ENCODE measurements at regions not wholly inside any gene's neighbourhood (a gene's known extent, or its start where the extent isn't known, plus 50 kb on each side); places are given as distances from the start of the nearest gene placed in this dataset.

- peaks cover 38% of the 10 kb centered on the region for H3K79me1 ChIP-seq (ENCODE audit: low read length)
- no peak overlapping the region for H2BK12ac ChIP-seq (ENCODE audit: low read length)
- H3K4me3 ChIP-seq (ENCODE audit: low read depth, low read length): no peak overlapping the region
- H2AFZ ChIP-seq (ENCODE audit: insufficient read depth, low read length, poor library complexity): no peak overlapping the region
- H4K12ac ChIP-seq (ENCODE audit: low read depth, low read length): no peak overlapping the region
- H3K14ac ChIP-seq (ENCODE audit: low read length): no peak overlapping the region
- H4K8ac ChIP-seq (ENCODE audit: low read depth, low read length): no peak overlapping the region
- no CpG with 5 or more reads among the region's 2 CpGs for WGBS (ENCODE audit: extremely low coverage, insufficient coverage, insufficient read length)
- H4K91ac ChIP-seq (ENCODE audit: low read depth, low read length): no peak overlapping the region
- peak overlapping the region; percentile 72 for H3K27ac ChIP-seq (ENCODE audit: low read depth, low read length)
- H3K4me1 ChIP-seq (ENCODE audit: control insufficient read depth in 1 of 2, insufficient read depth in 2 of 2, low read length in 2 of 2): peaks cover 14 to 18% of the 10 kb centered on the region in 2 experiments
- no peak overlapping the region for H3K18ac ChIP-seq (ENCODE audit: low read length)
- no peaks in the 10 kb centered on the region for H3K9me3 ChIP-seq (ENCODE audit: insufficient read depth, low read depth, low read length)
- no peak overlapping the region for H3K9ac ChIP-seq (ENCODE audit: low read length)
- peaks cover 5% of the 10 kb centered on the region for H3K79me2 ChIP-seq (ENCODE audit: control insufficient read depth, insufficient read depth, low read length, poor library complexity)
- peak; percentile 49 to 84 for DNase-seq
- H2BK5ac ChIP-seq (ENCODE audit: low read depth, low read length, poor library complexity): no peak overlapping the region
- H3K4ac ChIP-seq (ENCODE audit: low read depth, low read length): no peak overlapping the region
- H2BK120ac ChIP-seq (ENCODE audit: insufficient read depth, low read length, poor library complexity): no peak overlapping the region
- H3K36me3 ChIP-seq (ENCODE audit: control insufficient read depth in 1 of 2, insufficient read depth in 2 of 2, low read length in 2 of 2): no peaks in the 10 kb centered on the region
- no peak overlapping the region for H2AK5ac ChIP-seq (ENCODE audit: low read length)
- no peak overlapping the region for H3K23ac ChIP-seq (ENCODE audit: low read length)
- H3K4me2 ChIP-seq (ENCODE audit: low read length): no peak overlapping the region
- no peaks in the 10 kb centered on the region for H3K27me3 ChIP-seq (ENCODE audit: insufficient read depth, low read length)
These were observed 398.2 kb upstream of the PDE3A start for GRCh38 chr12:19970116-19970515.

GRCh38 chr12:19970821-19971220 lies 397.5 kb upstream of the PDE3A start:
- Histone ChIP-seq H3K18ac (ENCODE audit: low read length) (no peak overlapping the region), H4K8ac (ENCODE audit: low read depth, low read length) (peak overlapping the region; percentile 78), H3K9me3 (ENCODE audit: insufficient read depth, low read depth, low read length) (no peaks in the 10 kb centered on the region), H3K27me3 (ENCODE audit: insufficient read depth, low read length) (no peaks in the 10 kb centered on the region), H3K4me3 (ENCODE audit: low read depth, low read length) (no peak overlapping the region), H3K79me1 (ENCODE audit: low read length) (peaks cover 40% of the 10 kb centered on the region), H3K4me2 (ENCODE audit: low read length) (no peak overlapping the region), H3K27ac (ENCODE audit: low read depth, low read length) (peak overlapping the region; percentile 98), H2BK5ac (ENCODE audit: low read depth, low read length, poor library complexity) (peak overlapping the region; percentile 100), H2BK120ac (ENCODE audit: insufficient read depth, low read length, poor library complexity) (peak overlapping the region; percentile 99), H3K9ac (ENCODE audit: low read length) (no peak overlapping the region), H3K14ac (ENCODE audit: low read length) (peak overlapping the region; percentile 93), H3K79me2 (ENCODE audit: control insufficient read depth, insufficient read depth, low read length, poor library complexity) (peaks cover 5% of the 10 kb centered on the region), H3K4me1 (ENCODE audit: control insufficient read depth in 1 of 2, insufficient read depth in 2 of 2, low read length in 2 of 2) (peaks cover 14 to 18% of the 10 kb centered on the region in 2 experiments), H2BK12ac (ENCODE audit: low read length) (peak overlapping the region; percentile 95), H3K4ac (ENCODE audit: low read depth, low read length) (peak overlapping the region; percentile 94), H3K23ac (ENCODE audit: low read length) (no peak overlapping the region), H4K91ac (ENCODE audit: low read depth, low read length) (peak overlapping the region; percentile 98), H2AFZ (ENCODE audit: insufficient read depth, low read length, poor library complexity) (no peak overlapping the region), H2AK5ac (ENCODE audit: low read length) (peak overlapping the region; percentile 99), H3K36me3 (ENCODE audit: control insufficient read depth in 1 of 2, insufficient read depth in 2 of 2, low read length in 2 of 2) (no peaks in the 10 kb centered on the region), H4K12ac (ENCODE audit: low read depth, low read length) (peak overlapping the region; percentile 81)
- DNase-seq: no peak
- WGBS (ENCODE audit: extremely low coverage, insufficient coverage, insufficient read length): no CpG with 5 or more reads among the region's 1 CpG

GRCh38 chr12:19971361-19972280 lies 396.7 kb upstream of the PDE3A start:
- H3K4ac ChIP-seq (ENCODE audit: low read depth, low read length): peak overlapping the region; percentile 100
- no peak overlapping the region for H3K23ac ChIP-seq (ENCODE audit: low read length)
- H4K91ac ChIP-seq (ENCODE audit: low read depth, low read length): peak overlapping the region; percentile 100
- peak overlapping the region; percentile 99 for H4K8ac ChIP-seq (ENCODE audit: low read depth, low read length)
- peak overlapping the region; percentile 100 for H2BK5ac ChIP-seq (ENCODE audit: low read depth, low read length, poor library complexity)
- no peaks in the 10 kb centered on the region for H3K36me3 ChIP-seq (ENCODE audit: control insufficient read depth in 1 of 2, insufficient read depth in 2 of 2, low read length in 2 of 2)
- peak overlapping the region; percentile 100 for H3K14ac ChIP-seq (ENCODE audit: low read length)
- H3K27ac ChIP-seq (ENCODE audit: low read depth, low read length): peak overlapping the region; percentile 98
- H3K4me3 ChIP-seq (ENCODE audit: low read depth, low read length): no peak overlapping the region
- no peaks in the 10 kb centered on the region for H3K9me3 ChIP-seq (ENCODE audit: insufficient read depth, low read depth, low read length)
- DNase-seq: peak; percentile 84 to 86
- peaks cover 40% of the 10 kb centered on the region for H3K79me1 ChIP-seq (ENCODE audit: low read length)
- whole genome bisulfite sequencing (ENCODE audit: extremely low coverage, insufficient coverage, insufficient read length): no CpG with 5 or more reads among the region's 8 CpGs
- peak overlapping the region; percentile 100 for H2BK120ac ChIP-seq (ENCODE audit: insufficient read depth, low read length, poor library complexity)
- peak overlapping the region; percentile 88 for H4K12ac ChIP-seq (ENCODE audit: low read depth, low read length)
- H2AFZ ChIP-seq (ENCODE audit: insufficient read depth, low read length, poor library complexity): peak overlapping the region; percentile 91
- H2AK5ac ChIP-seq (ENCODE audit: low read length): peak overlapping the region; percentile 100
- H2BK12ac ChIP-seq (ENCODE audit: low read length): peak overlapping the region; percentile 100
- H3K4me1 ChIP-seq (ENCODE audit: control insufficient read depth in 1 of 2, insufficient read depth in 2 of 2, low read length in 2 of 2): peaks cover 14 to 18% of the 10 kb centered on the region in 2 experiments
- no peak overlapping the region for H3K9ac ChIP-seq (ENCODE audit: low read length)
- peak overlapping the region; percentile 100 for H3K18ac ChIP-seq (ENCODE audit: low read length)
- H3K4me2 ChIP-seq (ENCODE audit: low read length): no peak overlapping the region
- peaks cover 5% of the 10 kb centered on the region for H3K79me2 ChIP-seq (ENCODE audit: control insufficient read depth, insufficient read depth, low read length, poor library complexity)
- H3K27me3 ChIP-seq (ENCODE audit: insufficient read depth, low read length): no peaks in the 10 kb centered on the region

GRCh38 chr12:19972325-19973288 lies 395.7 kb upstream of the PDE3A start:
- peak overlapping the region; percentile 88 for H3K18ac ChIP-seq (ENCODE audit: low read length)
- H2AK5ac ChIP-seq (ENCODE audit: low read length): peak overlapping the region; percentile 99
- peak overlapping the region; percentile 70 for H4K8ac ChIP-seq (ENCODE audit: low read depth, low read length)
- peak overlapping the region; percentile 78 for H2AFZ ChIP-seq (ENCODE audit: insufficient read depth, low read length, poor library complexity)
- peak overlapping the region; percentile 98 for H3K27ac ChIP-seq (ENCODE audit: low read depth, low read length)
- H3K23ac ChIP-seq (ENCODE audit: low read length): no peak overlapping the region
- no CpG with 5 or more reads among the region's 11 CpGs for WGBS (ENCODE audit: extremely low coverage, insufficient coverage, insufficient read length)
- peak overlapping the region; percentile 99 for H4K91ac ChIP-seq (ENCODE audit: low read depth, low read length)
- H3K79me2 ChIP-seq (ENCODE audit: control insufficient read depth, insufficient read depth, low read length, poor library complexity): peaks cover 5% of the 10 kb centered on the region
- peak overlapping the region; percentile 91 for H3K14ac ChIP-seq (ENCODE audit: low read length)
- no peaks in the 10 kb centered on the region for H3K9me3 ChIP-seq (ENCODE audit: insufficient read depth, low read depth, low read length)
- H3K79me1 ChIP-seq (ENCODE audit: low read length): peaks cover 35% of the 10 kb centered on the region
- H3K27me3 ChIP-seq (ENCODE audit: insufficient read depth, low read length): no peaks in the 10 kb centered on the region
- H4K12ac ChIP-seq (ENCODE audit: low read depth, low read length): peak overlapping the region; percentile 59
- no peak overlapping the region for H3K4me3 ChIP-seq (ENCODE audit: low read depth, low read length)
- no peak overlapping the region for H3K9ac ChIP-seq (ENCODE audit: low read length)
- H3K4ac ChIP-seq (ENCODE audit: low read depth, low read length): peak overlapping the region; percentile 72
- H3K4me2 ChIP-seq (ENCODE audit: low read length): no peak overlapping the region
- H2BK5ac ChIP-seq (ENCODE audit: low read depth, low read length, poor library complexity): peak overlapping the region; percentile 98
- H2BK120ac ChIP-seq (ENCODE audit: insufficient read depth, low read length, poor library complexity): peak overlapping the region; percentile 100
- peak overlapping the region; percentile 96 for H2BK12ac ChIP-seq (ENCODE audit: low read length)
- H3K36me3 ChIP-seq (ENCODE audit: control insufficient read depth in 1 of 2, insufficient read depth in 2 of 2, low read length in 2 of 2): no peaks in the 10 kb centered on the region
- peaks cover 14 to 18% of the 10 kb centered on the region in 2 experiments for H3K4me1 ChIP-seq (ENCODE audit: control insufficient read depth in 1 of 2, insufficient read depth in 2 of 2, low read length in 2 of 2)
- DNase-seq: peak in 1 of 2 donors; percentile 33
